Testis (tissue), 2 donors: ENCODE measurements at regions not wholly inside any gene's neighbourhood (a gene's known extent, or its start where the extent isn't known, plus 50 kb on each side); places are given as distances from the start of the nearest gene placed in this dataset.

Experiments
- DNase-seq: peaks from one replicate; pipeline ENCODE4 v3.0.0-alpha.2; 2019
- H3K27ac ChIP-seq, 2 donors: fragments of 200-600 bp; sonication (generic); one replicate each; pipeline ENCODE4 v1.5.1; 2019
- H3K27me3 ChIP-seq: fragments of 200-600 bp; sonication (generic); one replicate; pipeline ENCODE4 v1.5.1; 2019
- H3K36me3 ChIP-seq: fragments of 200-600 bp; sonication (generic); one replicate; pipeline ENCODE4 v1.5.1; 2017; ENCODE audit warnings: low read depth; ENCODE audit errors: missing control alignments
- H3K4me1 ChIP-seq: fragments of 200-600 bp; sonication (generic); one replicate; pipeline ENCODE4 v1.5.1; 2019
- H3K4me3 ChIP-seq, 2 donors: fragments of 200-600 bp; sonication (generic); one replicate each; pipeline ENCODE4 v1.5.1; 2017 to 2019
- H3K9me3 ChIP-seq: fragments of 200-600 bp; sonication (generic); one replicate; pipeline ENCODE4 v1.5.1; 2017
- CTCF ChIP-seq, 3 experiments: fragments of 450-650 bp in 2 of 3; fragments of 200-600 bp in 1 of 3; sonication (generic) in 1 of 3; IDR thresholded peaks; one replicate each; pipeline ENCODE4 v1.5.1; 2016 to 2019; ENCODE audit warnings: antibody characterized with exemption in 3 of 3, mild to moderate bottlenecking in 2 of 3, moderate library complexity in 1 of 3
- POLR2A ChIP-seq: fragments of 450-650 bp; IDR thresholded peaks from one replicate; pipeline ENCODE4 v1.6.1; 2017; ENCODE audit warnings: antibody characterized with exemption, mild to moderate bottlenecking, moderate library complexity
- WGBS, 2 donors: methylation state at CpG; one replicate each; pipeline ENCODE4 v1.1.5; 2018; 5-methylcytosine and 5-hydroxymethylcytosine counted together
- intact Hi-C: fragments of 100-400 bp; cut with DNase I; formaldehyde crosslinking; loops from one replicate; pipeline ENCODE4 v1.15.1; 2023; ENCODE audit warnings: low total_unique reads

- TF ChIP-seq POLR2A (no peak), CTCF (IDR thresholded peaks at IDR 0.05) (no peak)
- H3K27me3 ChIP-seq = no peaks in the 10 kb centered on the region
- H3K4me3 ChIP-seq = no peak overlapping the region
- no peaks in the 10 kb centered on the region for H3K9me3 ChIP-seq
- H3K27ac ChIP-seq = no peak overlapping the region
- intact Hi-C loops = no loop called here
- no peaks in the 10 kb centered on the region for H3K4me1 ChIP-seq
- no peaks in the 10 kb centered on the region for H3K36me3 ChIP-seq
- DNase-seq = no peak
- WGBS, 2 donors = 85 to 91% methylated on average over 1 of the region's 1 CpG
These were observed 100.1 kb downstream of the SCP2D1 start for GRCh38 chr20:18913701-18914100.

- no peaks in the 10 kb centered on the region for H3K4me1 ChIP-seq
- H3K9me3 ChIP-seq = no peaks in the 10 kb centered on the region
- H3K4me3 ChIP-seq = no peak overlapping the region
- H3K36me3 ChIP-seq = no peaks in the 10 kb centered on the region
- no peak for DNase-seq
- no peak for TF ChIP-seq CTCF (IDR thresholded peaks at IDR 0.05)
- no peak for TF ChIP-seq POLR2A
- H3K27me3 ChIP-seq = no peaks in the 10 kb centered on the region
- intact Hi-C loops = no loop called here
- H3K27ac ChIP-seq = no peak overlapping the region
- 82 to 83% methylated on average over 2 of the region's 2 CpGs for WGBS, 2 donors
These were observed 101.2 kb downstream of the SCP2D1 start for GRCh38 chr20:18914796-18915195.

GRCh38 chr20:18916886-18917750 is 103.5 kb downstream of the SCP2D1 start:
- no peak for DNase-seq
- H3K27ac ChIP-seq = no peak overlapping the region

GRCh38 chr20:18919996-18920395 is 106.4 kb downstream of the SCP2D1 start:
- no peaks in the 10 kb centered on the region for H3K9me3 ChIP-seq
- TF ChIP-seq POLR2A = no peak
- no peak for TF ChIP-seq CTCF (IDR thresholded peaks at IDR 0.05)
- H3K4me1 ChIP-seq = no peaks in the 10 kb centered on the region
- H3K4me3 ChIP-seq = no peak overlapping the region
- no peaks in the 10 kb centered on the region for H3K27me3 ChIP-seq
- 80 to 83% methylated on average over 3 of the region's 3 CpGs for WGBS, 2 donors
- no peaks in the 10 kb centered on the region for H3K36me3 ChIP-seq
- no peak for DNase-seq
- intact Hi-C loops = no loop called here
- no peak overlapping the region for H3K27ac ChIP-seq

More at GRCh38 chr20:18916886-18917750, 103.5 kb downstream of the SCP2D1 start:
- intact Hi-C loops = no loop called here
- H3K27me3 ChIP-seq = no peaks in the 10 kb centered on the region
- H3K9me3 ChIP-seq = no peaks in the 10 kb centered on the region
- TF ChIP-seq CTCF (IDR thresholded peaks at IDR 0.05) = no peak
- no peak for TF ChIP-seq POLR2A
- H3K4me3 ChIP-seq = no peak overlapping the region
- no peaks in the 10 kb centered on the region for H3K4me1 ChIP-seq
- 79% methylated on average over 6 of the region's 6 CpGs for WGBS, 2 donors
- H3K36me3 ChIP-seq = no peaks in the 10 kb centered on the region

GRCh38 chr20:18921291-18921690 is 107.7 kb downstream of the SCP2D1 start:
- WGBS, 2 donors = 84 to 88% methylated on average over 3 of the region's 3 CpGs
- H3K4me3 ChIP-seq = no peak overlapping the region
- no peaks in the 10 kb centered on the region for H3K36me3 ChIP-seq
- H3K27ac ChIP-seq = no peak overlapping the region
- no peak for DNase-seq
- no peaks in the 10 kb centered on the region for H3K9me3 ChIP-seq
- H3K27me3 ChIP-seq = no peaks in the 10 kb centered on the region
- H3K4me1 ChIP-seq = no peaks in the 10 kb centered on the region
- TF ChIP-seq CTCF (IDR thresholded peaks at IDR 0.05) (no peak), POLR2A (no peak)
- intact Hi-C loops = no loop called here
